GM18951 (cell line): ENCODE measurements at regions not wholly inside any gene's neighbourhood (a gene's known extent, or its start where the extent isn't known, plus 50 kb on each side); places are given as distances from the start of the nearest gene placed in this dataset.
"Not testable (repeated sequence)": the region's sequence is repeated elsewhere in the genome, so short reads cannot be mapped to it uniquely, and the experiment has no call there.

ENCODE experiments used
- POLR2A ChIP-seq: IDR thresholded peaks from 4 replicates; pipeline ENCODE4 v1.6.1; 2011; ENCODE audit warnings: mild to moderate bottlenecking; ENCODE audit not compliant: insufficient read length, insufficient read depth; ENCODE audit errors: extremely low read depth
- in situ Hi-C: fragments of 300-500 bp; cut with MboI; formaldehyde crosslinking; loops from one replicate; pipeline ENCODE4 v1.12.0; 2022; ENCODE audit warnings: low sequenced_read_pairs, mixed read lengths, inconsistent platforms; ENCODE audit not compliant: unreplicated experiment

DNA sequence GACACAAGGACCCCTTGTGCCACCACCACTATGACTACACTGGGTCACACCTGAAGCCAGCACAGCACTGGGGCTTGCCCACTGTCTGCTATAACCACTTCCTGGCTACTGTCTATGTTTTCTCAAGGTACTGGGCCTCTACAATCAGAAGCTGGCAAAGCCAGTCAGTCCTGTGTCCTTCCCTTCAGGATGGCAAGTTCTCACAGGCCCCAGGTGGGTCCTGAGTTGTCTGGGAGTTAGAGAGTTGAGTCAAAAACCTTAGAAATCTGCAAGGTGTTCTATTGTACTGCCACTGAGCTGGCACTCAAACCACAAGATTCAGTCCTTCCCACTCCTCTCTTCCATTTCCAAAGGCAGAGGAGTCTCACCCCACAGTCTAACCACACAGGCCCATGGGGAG, 705.5 kb downstream of the IPMK start:
- no peak for TF ChIP-seq POLR2A
- in situ Hi-C loops, result no loop called here

DNA sequence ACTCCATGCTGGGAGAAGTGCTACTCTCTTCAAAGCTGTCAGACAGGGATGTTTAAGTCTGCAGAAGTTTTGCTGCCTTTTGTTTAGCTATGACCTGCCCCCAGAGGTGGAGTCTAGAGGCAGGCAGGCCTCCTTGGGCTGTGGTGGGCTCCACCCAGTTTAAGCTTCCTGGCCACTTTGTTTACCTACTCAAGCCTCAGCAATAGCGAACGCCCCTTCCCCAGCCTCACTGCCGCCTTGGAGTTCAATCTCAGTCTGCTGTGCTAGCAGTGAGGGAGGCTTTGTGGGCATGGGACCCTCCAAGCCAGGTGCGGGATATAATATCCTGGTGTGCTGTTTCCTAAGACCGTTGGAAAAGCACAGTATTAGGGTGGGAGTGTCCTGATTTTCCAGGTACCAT, 715.9 kb downstream of the IPMK start:
- in situ Hi-C loops, result not testable (repeated sequence)

DNA sequence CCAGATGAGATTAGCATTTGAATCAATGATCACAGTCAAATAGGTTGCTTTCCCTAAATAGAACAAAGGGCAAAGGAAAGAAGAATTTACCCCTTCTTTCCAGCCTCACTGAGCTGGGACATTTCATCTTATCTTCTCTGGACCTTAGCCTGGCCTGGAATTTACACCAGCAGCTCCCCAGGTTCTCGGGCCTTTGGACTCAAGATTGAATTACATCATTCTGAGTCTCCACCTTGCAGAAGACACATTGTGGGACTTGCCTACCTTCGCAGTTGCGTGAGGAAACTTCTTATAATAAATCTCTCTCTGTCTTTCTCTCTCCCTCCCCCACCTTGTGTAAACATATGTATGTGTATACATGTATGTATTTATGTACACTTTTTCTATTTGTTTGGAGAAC, 732.4 kb downstream of the IPMK start:
- no peak for TF ChIP-seq POLR2A
- in situ Hi-C loops, result no loop called here

DNA sequence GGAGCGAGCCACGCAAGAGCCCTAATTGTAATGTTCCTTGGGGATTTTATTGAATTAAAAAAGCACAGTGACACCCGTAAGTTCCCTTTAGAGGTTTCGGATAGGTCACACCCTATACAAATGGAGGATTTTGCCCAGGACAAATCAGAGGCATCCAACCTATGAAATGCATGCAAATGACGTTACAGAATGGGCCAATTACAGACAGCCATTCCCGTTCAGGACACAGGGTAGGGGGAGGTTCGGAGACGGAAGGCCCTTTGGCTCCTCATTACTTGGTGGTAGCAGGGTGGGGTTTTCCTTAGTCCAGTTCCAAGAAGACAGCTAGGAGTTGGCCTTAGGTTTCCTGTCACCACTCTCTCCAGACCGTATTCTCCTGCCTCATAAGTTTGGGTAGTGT, 754.1 kb downstream of the IPMK start:
- TF ChIP-seq POLR2A, result no peak
- in situ Hi-C loops, result no loop called here

DNA sequence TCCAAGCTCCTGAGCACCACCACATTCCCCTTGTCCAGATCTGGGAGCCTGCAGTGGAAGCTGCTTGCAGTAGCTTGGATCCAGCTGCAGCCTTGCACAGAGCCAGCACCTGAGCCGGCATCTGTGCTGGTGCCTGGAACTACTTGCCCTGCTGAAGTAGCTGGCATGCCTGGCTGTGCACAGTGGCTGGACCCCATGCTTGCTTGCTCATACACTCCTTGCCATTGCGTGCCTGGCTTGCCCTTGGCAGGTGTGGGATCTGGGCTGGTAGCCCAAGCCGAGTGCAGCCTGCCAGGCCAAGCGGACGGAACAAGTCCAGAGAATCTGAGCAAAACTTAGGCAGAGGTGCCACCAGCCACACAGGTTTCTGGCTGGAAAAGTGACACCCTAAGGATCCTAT, 759.9 kb downstream of the IPMK start:
- TF ChIP-seq POLR2A, result no peak
- in situ Hi-C loops, result no loop called here

DNA sequence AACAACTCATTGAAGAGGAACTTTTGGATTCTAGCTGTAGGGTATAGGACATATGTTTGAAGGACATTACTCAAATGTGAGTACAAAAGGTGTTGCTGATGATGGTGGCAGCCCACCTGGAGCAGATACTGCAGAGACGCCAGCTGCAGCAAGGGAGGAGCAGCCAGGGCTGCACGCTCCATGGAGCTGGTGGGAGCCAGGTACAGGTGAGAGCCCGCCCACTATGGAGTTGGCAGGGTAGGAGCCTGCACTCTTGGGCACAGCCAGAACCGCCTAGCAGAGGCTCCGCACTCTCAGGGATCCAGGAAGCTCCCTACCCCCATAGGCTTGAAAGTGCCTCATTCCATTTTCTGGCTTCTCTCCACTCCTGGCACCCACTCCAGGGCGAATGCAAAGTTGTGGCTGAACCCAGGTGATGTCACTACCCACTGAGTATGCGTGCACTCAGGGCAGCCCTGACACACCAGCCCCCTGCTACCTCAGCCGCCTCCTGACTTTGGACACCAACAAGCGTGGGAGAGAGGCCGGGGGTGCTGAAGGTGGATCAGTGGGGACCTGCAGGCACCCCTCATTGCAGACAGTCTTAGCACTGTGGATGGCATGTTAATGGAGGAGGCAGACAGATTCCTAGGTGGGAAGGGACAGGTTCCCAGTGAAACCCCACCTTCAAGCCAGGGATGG, 761.1 kb downstream of the IPMK start:
- TF ChIP-seq POLR2A, result no peak
- in situ Hi-C loops, result no loop called here

DNA sequence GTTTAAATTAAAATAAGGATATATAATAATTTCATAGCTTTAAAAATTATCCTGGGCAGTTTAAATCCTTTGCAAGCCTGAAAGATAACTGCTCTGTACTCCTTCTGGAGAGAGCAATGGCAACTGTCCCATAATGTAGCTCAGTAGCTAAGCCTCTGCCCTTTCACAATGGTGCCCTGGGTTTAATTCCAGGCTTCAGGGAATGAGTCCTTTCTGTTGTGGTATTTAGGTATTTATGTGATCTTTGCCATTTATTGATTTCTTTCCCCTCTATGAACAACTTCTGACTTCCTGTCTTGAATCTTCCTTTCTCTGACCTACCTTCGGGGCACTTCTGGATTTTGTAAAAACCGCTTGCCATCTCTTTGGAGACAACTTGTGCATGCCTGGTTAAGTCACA, 773.2 kb downstream of the IPMK start:
- no peak for TF ChIP-seq POLR2A
- in situ Hi-C loops, result no loop called here

DNA sequence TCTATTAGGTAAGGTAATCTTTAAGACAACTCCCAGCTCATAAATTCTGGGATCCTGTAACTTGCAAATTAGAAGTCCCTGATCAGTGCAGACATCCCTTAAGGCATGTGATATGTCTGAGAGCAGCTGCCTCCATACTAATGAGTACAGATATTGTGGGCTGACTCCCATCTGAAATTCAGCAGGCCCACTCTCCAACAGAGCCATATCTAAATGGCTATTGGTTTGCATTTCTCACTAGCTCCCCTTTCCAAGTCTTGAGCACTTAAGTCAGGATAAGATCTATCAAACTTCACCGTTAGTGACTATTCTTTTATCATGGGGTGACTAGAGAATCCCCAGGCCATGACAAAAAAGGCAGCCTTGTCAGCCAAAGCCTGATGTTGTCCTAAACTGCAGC, 785.4 kb downstream of the IPMK start:
- in situ Hi-C loops, result no loop called here
- TF ChIP-seq POLR2A, result no peak

DNA sequence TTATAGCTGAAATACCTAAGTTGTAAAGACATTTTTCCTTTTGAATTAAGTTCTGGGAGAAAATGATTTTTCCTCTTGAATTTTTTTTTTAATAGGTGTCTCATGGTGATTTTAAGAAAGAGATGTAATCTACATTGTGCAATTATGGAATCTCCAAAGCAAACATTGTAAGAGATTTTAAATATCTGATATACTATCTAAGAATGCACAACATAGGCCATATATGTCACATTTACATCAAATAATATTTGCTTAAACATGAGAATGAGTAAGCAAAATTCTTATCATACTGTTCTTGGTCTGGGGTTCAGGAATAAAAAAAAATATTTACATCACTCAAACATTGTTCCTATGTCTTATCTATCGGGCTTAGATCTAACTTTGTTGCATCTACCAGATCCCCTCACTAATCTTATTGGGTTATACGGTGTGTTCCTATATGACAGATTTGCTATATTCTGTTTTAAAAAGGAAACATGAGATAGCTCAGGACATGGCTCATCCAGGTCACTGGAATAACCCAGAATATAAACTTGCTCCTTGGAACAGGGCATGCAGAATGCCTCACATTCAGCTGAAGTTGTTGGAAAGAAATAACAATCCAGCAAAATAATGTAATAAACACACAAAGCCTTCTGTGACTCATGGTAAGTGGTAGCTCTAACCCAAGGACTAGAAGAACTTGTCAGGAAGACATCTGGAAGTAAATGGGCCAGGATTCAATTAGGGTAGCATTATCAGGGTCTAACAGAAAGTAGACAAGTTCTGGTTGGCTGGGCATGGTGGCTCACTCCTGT, 794.7 kb downstream of the IPMK start:
- in situ Hi-C loops, result no loop called here
- TF ChIP-seq POLR2A, result no peak

DNA sequence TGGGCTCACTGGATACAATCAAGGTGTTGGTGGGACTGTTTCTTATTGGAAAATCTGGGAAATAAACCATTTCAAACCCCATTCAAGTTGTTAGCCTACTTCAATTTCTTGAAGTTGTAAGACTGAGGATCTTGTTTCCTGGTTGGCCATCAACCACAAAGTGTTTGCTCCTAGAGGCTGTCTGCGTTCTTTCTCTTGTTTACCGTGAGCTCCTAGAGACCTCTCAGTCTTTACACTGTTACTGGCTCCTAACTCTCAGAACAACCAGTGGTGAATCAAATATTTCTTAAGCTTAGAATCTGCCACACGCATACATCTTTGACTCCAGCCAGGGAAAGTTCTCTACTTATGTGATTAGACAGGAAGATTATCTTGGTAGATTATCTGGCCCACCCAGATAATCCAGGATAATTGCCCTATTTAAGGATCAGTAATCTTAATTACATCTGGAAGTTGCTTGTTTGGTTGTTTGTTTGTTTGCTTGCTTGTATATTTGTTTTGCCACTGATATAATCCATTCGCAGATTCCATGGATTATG, 798.7 kb downstream of the IPMK start:
- in situ Hi-C loops, result no loop called here
- TF ChIP-seq POLR2A, result no peak

DNA sequence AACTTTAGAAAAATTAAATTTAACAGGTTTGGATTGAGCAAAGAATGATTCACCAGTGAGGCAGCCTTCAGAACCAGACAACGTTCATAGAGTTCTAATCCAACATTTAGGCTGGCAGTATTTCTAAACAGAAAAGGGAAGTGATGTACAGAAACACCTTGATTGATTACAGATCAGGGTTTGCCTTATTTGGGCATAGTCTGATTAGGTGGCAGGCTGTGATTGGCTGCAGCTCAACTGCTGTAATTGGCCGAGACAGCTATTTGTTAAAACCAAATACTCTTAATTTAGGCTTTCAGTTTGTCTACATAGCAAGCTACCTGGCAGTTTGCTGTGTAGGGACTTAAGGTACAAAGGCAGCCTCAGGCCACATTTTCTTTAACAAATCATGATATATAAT, 802.5 kb downstream of the IPMK start:
- in situ Hi-C loops, result no loop called here
- no peak for TF ChIP-seq POLR2A

DNA sequence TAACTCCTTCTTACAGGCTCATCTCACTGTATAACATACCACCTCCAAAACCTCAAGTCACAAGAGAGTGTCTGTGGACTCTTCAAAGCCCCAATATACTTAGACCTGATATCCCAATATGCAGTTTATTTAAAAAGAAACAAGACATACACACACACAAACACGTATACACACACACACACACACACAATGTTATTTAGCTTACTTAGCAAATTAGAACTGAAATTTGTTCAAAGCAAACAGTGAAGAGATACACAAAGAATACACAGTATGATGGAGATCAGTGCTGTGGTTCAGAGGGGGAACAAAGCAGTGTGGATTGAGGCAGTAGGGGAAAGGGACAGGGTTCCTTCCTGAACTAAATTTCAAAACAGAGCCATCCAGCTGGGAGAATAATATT, 807.2 kb downstream of the IPMK start:
- TF ChIP-seq POLR2A, result no peak
- in situ Hi-C loops, result no loop called here

DNA sequence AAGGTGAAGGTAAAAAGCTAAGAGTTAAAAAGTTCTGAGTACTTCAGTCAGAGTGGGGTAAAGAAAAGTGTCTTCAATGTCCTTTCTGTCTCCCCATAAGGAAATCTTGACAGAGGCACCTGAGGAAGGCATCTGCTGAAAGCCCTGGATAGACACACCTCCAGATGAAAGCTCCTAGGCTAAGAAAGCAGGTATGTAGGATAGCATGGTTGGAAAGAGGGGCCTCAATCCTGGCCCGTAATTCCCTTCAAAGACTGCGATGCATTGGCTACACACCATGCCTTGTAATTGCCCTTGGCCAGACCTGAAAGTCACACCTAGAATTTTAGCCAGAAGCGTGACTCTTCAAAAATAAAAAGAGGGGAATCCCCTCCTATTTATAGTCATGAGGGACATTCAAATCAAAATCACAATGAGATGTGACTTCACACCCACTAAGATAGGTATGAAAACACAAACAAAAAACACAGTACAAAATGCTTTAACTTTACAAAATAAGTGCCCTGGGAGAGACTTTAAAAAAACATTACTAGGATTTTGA, 809.7 kb downstream of the IPMK start:
- in situ Hi-C loops, result no loop called here
- no peak for TF ChIP-seq POLR2A

DNA sequence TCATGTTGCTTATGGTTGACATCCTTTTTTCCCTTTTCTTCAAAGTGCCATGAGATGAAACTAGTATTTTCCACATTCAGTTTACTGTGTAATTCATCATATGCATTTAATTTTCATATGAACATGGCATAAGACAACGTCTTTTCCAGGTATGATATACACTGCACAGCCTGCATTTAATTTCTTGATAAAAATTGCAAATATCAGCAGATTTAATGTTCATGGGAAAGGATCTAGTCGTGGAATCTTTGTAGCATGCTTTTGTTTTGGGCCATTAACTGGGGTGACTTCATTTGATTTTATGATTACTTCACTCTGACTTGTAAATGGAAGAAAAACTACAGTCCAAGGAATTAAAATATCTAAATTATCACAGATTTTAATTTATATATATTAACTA, 837.3 kb downstream of the IPMK start:
- in situ Hi-C loops, result no loop called here
- TF ChIP-seq POLR2A, result no peak
